Mucosa of gallbladder (tissue), 1 donor: ENCODE measurements at regions not wholly inside any gene's neighbourhood (a gene's known extent, or its start where the extent isn't known, plus 50 kb on each side); places are given as distances from the start of the nearest gene placed in this dataset.

ENCODE experiments used
- DNase-seq: peaks from one replicate; pipeline ENCODE4 v3.0.0-alpha.2; 2020; ENCODE audit warnings: low spot score
- donor health status: DM: no; HTN: no; CAD: no.

GRCh38 chr5:147965715-147966114, 59.4 kb upstream of the C5orf46 start:
- DNase-seq, result no peak

GRCh38 chr5:147963948-147964693, 57.8 kb upstream of the C5orf46 start:
- DNase-seq, result peak; percentile 21

DNA sequence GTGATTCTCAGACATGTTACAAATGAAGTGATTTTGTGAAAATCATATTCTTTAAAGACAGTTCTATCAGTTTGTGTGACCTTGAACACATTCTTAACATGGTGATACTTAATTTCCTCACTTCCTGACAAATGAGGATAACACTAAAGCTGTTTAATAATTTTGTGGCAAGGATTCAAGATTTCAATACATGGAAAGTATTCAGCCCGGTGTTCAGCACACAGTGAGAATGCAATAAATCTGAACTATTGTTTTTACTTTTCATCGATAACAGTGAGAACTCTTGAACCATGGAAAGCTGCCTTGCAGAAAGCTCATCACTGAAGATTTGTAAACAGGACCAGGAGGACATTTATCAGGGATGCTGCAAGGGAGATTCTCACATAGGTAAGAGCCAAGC, 57.1 kb upstream of the C5orf46 start:
- no peak for DNase-seq

DNA sequence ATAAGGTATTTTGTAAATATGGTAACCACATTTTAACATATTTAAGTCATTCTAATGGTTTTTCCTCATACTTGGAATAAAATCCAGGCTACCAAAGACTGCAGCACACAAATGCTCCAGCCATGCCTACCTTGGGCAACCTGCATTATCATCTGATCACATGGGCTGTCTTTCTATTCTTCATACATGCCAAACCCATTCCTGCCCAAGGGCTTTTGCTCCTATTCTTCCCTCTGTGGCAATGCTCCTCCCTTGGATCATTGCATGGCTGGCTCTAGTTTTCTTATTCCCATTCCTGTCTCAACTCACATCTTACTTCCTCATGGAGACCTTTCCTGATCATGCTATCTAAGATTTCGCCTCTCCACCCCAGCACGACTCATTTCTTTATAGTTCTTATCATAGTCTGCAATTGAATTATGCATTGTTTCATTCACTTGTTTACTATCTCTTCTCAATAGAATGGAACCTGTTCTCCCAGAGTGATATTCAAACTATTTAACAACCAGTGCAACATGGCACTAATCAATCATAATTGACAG, 54.9 kb upstream of the C5orf46 start:
- DNase-seq, result peak; percentile 11

DNA sequence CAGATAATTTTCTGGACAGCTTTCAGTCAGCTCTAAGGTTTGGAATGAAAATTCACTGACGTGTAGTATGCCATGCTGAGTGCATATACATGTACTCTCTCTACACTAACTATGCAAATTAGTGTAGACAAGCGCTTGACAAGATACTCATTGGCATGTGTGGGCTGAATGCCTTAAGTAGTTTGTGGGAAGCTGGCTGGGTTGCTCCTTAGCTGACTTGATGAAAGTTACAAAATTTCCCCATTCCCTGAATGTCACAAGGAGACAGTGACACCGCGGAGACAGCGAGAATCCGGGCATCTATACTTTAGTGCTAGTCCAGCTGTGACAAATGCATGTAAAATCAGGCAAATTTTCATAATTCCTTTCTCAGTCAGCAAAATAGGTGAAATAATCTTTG, 51.6 kb upstream of the C5orf46 start:
- no peak for DNase-seq

DNA sequence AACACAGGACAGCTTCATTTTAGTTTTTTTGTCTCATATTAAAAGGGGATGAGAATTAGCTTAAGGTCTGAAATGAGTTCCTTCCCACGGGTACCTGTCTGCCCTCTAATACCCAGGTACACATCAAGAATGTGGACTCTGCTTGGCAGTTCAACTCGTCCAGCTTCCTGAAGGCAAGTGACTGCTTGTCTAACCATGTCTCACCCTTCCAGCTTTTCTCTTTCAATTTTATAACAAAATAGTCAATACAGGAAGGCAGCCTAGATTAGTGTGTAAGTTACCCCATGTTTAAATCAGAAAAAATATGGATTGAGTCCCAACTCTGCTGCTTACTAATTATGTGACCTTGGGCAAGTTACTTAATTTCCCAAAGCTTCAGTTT, 50.5 kb upstream of the C5orf46 start:
- no peak for DNase-seq

DNA sequence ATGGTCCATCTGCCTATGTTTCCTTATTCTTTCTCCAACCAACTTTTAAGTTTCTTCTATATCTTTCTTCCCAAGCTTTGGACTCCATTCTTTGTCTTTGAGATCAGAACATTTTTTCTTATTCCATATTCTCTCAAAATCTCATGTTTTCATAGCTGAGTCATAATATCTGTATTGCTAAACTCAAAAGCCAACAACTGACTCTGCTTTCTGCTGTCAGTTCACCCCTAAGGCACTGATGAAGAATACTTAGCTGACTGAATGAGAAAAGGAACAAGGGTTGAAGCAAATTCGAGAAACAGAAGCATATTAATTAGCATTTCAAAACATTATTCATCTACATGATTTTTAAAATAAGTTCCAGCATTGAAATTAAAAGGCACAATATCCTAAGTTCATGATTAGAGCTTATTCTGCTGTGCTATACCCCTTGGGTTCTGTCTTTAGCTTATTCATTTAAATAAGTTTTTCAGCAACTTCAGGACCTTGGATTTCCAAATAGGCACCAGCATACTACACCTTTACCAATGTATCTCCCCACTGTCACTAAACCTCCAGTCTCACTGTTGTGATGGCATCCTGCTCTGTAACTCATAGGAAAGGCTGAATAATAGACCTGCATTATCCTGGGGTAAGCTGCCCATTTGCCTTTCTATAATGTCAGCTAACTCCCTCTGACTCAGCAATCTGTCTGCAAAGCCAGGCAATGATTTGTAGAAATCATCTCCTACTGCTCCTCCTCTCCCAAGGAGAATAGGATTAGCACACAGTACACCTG, 49.9 kb upstream of the C5orf46 start:
- no peak for DNase-seq
